ENCODE measurements at regions not wholly inside any gene's neighbourhood (a gene's known extent, or its start where the extent isn't known, plus 50 kb on each side); places are given as distances from the start of the nearest gene placed in this dataset.

GRCh38 chr17:13962716-13963240 lies 106.5 kb upstream of the COX10 start:
- H3K4me3 ChIP-seq (replicated peaks; ENCODE audit: low read depth, low read length) = no peak overlapping the region
- no peak for DNase-seq (ENCODE audit: low read depth)
- no peak for TF ChIP-seq CTCF (IDR thresholded peaks at IDR 0.05; ENCODE audit: low read length, missing control alignments)

- no peak for TF ChIP-seq CTCF (IDR thresholded peaks at IDR 0.05; ENCODE audit: low read length, missing control alignments)
- no peak overlapping the region for H3K4me3 ChIP-seq (replicated peaks; ENCODE audit: low read depth, low read length)
- no peak for DNase-seq (ENCODE audit: low read depth)
Observed at GRCh38 chr17:13967416-13967815, 101.9 kb upstream of the COX10 start.

DNA sequence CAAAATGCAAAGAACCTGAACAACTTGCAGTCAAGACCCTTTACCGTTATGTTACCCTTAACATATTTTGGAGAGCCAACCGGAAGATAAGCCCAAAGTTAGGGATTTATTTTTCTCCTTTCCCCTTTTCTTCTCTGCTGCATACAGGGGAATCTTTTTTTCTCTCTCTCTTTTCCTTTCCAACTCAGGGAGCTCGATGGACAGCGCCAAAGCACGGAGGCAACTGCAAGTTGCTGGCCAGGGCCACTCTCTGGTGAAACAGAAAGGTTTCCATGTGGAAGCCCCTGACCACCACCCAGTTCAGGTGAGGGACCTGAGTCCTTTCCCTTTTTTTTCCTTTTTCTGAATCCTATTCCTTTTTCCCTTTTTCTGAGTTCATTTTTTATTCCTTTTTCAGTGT lies 98.8 kb upstream of the COX10 start:
- TF ChIP-seq CTCF (IDR thresholded peaks at IDR 0.05; ENCODE audit: low read length, missing control alignments) = no peak
- H3K4me3 ChIP-seq (replicated peaks; ENCODE audit: low read depth, low read length) = no peak overlapping the region
- DNase-seq (ENCODE audit: low read depth) = no peak

DNA sequence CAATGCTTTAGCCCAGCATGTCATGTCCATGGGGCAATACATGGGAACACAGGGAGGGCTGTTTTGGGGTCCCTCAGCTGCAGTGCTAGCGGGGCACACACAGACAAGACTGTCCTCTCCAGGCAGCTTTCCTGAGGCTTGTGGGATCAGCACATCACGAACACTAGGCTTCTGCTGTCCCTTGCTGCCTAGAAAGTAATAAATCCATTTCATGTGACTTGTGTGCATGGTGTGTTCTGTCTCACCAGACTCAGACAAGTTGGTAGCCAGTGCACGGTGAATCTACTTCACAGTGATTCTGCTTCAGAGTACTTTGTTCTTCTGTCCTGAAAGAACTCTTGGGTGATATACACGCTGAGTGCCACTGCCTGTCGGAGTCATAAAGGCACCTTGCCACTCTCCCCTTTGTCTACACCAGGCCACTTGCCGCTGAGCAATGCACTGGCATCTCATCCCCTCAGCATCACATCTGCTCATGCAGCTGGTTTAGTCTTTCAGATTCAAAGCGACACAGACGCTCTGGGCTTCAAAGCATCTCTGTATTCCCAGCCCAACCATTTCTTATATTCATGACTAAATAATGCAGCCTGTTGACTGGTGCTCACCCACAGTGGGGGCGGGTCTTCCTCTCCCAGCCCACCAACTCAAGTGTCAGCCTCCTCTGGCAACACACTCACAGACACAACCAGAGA lies 95.2 kb upstream of the COX10 start:
- no peak for TF ChIP-seq CTCF (IDR thresholded peaks at IDR 0.05; ENCODE audit: low read length, missing control alignments)
- no peak overlapping the region for H3K4me3 ChIP-seq (replicated peaks; ENCODE audit: low read depth, low read length)
- DNase-seq (ENCODE audit: low read depth) = no peak

DNA sequence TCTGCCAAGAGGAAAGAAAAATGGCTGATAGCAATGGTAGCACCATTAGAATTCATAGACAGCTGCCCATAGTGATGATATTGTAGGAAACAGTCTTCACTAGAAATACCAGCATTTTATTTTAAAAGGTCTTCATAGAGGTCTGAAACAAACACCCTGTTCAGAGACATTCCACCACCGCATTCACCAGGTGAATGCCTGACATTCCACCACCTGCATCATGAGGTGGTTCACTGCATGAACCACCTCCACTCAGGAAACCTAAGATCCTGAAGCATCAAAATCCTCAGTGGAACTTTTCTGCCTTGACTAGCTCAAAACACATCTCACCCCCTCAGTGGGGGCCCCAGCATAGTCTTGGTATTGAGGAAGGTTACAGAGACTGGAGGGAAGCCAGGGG lies 91.5 kb upstream of the COX10 start:
- no peak overlapping the region for H3K4me3 ChIP-seq (replicated peaks; ENCODE audit: low read depth, low read length)
- no peak for DNase-seq (ENCODE audit: low read depth)
- no peak for TF ChIP-seq CTCF (IDR thresholded peaks at IDR 0.05; ENCODE audit: low read length, missing control alignments)

DNA sequence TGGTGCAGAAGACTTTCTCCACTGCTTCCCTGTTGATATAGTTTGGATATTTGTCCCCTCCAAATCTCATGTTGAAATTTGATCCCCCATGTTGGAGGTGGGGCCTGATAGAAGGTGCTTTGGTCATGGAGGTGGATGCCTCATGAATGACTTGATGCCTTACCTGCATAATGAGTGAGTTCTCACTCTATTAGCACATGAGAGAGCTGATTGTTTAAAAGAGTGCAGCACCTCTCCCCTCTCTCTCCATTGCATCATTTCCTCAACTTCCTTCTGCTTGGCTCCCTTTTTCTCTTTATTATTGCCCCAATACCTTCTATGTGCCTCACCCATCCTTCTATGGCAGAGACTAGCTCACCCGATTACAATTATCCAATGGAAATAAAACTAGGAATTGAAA lies 90.8 kb upstream of the COX10 start:
- H3K4me3 ChIP-seq (replicated peaks; ENCODE audit: low read depth, low read length) = no peak overlapping the region
- DNase-seq (ENCODE audit: low read depth) = no peak
- no peak for TF ChIP-seq CTCF (IDR thresholded peaks at IDR 0.05; ENCODE audit: low read length, missing control alignments)

- H3K4me3 ChIP-seq (replicated peaks; ENCODE audit: low read depth, low read length) = no peak overlapping the region
- TF ChIP-seq CTCF (IDR thresholded peaks at IDR 0.05; ENCODE audit: low read length, missing control alignments) = no peak
- DNase-seq (ENCODE audit: low read depth) = no peak
Observed at GRCh38 chr17:13981881-13982280, 87.4 kb upstream of the COX10 start.
